ENCODE measurements at regions not wholly inside any gene's neighbourhood (a gene's known extent, or its start where the extent isn't known, plus 50 kb on each side); places are given as distances from the start of the nearest gene placed in this dataset.

DNA sequence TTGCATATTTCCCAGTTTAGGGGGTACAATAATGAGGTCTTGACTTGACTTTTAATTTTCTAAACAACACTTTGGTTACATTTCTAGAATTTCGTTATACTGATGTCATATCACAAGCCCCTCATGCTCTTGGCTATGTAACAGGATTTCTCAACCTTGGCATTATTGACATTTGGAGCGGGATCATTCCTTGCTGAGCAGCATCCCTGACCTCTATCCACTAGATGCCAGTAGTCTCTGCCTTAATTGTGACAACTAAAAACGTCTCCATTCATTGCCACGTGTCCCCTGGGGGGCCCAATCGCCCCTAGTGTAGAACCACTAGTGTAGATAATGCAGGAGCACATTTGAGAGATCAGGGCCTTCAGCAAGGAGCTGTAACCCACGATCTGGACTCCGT lies 234.2 kb upstream of the MID1 start:
- TF ChIP-seq, protein P1, sequence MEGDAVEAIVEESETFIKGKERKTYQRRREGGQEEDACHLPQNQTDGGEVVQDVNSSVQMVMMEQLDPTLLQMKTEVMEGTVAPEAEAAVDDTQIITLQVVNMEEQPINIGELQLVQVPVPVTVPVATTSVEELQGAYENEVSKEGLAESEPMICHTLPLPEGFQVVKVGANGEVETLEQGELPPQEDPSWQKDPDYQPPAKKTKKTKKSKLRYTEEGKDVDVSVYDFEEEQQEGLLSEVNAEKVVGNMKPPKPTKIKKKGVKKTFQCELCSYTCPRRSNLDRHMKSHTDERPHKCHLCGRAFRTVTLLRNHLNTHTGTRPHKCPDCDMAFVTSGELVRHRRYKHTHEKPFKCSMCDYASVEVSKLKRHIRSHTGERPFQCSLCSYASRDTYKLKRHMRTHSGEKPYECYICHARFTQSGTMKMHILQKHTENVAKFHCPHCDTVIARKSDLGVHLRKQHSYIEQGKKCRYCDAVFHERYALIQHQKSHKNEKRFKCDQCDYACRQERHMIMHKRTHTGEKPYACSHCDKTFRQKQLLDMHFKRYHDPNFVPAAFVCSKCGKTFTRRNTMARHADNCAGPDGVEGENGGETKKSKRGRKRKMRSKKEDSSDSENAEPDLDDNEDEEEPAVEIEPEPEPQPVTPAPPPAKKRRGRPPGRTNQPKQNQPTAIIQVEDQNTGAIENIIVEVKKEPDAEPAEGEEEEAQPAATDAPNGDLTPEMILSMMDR (conservative IDR thresholded peaks at IDR 0.05; ENCODE audit: low read length): no peak
- no peak for TF ChIP-seq EZH2phosphoT487 (IDR thresholded peaks at IDR 0.05; ENCODE audit: borderline replicate concordance)
